DMS153 treated with DMSO at 0.1 percent for 48 hours (cell line): ENCODE measurements at regions not wholly inside any gene's neighbourhood (a gene's known extent, or its start where the extent isn't known, plus 50 kb on each side); places are given as distances from the start of the nearest gene placed in this dataset.

ENCODE experiments used
- DNase-seq: peaks from one replicate; lab custom pipeline; 2025; ENCODE audit not compliant: unreplicated experiment; lab: John Stamatoyannopoulos, UW

- no peak for DNase-seq
These were observed 111.7 kb upstream of the RAB27B start for GRCh38 chr18:54716586-54716985.

- DNase-seq: no peak
These were observed 110.4 kb upstream of the RAB27B start for GRCh38 chr18:54717673-54718407.

- DNase-seq: no peak
These were observed 109.9 kb upstream of the RAB27B start for GRCh38 chr18:54718408-54718773.

- DNase-seq: no peak
These were observed 107.7 kb upstream of the RAB27B start for GRCh38 chr18:54720620-54721019.

- no peak for DNase-seq
These were observed 102.1 kb upstream of the RAB27B start for GRCh38 chr18:54726143-54726542.

DNA sequence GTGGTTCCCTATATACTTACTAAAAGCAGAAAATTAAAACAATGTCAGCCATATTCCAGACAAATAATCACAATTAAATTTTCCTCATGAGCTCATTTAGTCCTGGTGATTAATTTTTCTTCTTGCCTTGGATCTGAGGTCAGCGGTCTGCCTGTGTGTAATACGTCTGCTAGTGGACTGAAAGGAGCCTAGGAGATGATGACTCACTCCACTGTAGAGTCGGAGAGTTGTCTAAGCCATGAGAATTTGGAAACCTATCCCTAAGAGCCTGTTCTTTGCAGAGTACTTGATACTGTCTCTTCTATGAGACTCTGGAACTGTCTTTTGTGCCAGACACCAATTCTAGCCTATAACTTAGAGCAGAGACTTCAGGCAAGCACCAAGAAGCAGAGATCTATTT is 94.2 kb upstream of the RAB27B start:
- no peak for DNase-seq

- no peak for DNase-seq
These were observed 91.3 kb upstream of the RAB27B start for GRCh38 chr18:54736981-54737380.

- no peak for DNase-seq
These were observed 90.3 kb upstream of the RAB27B start for GRCh38 chr18:54737986-54738385.

GRCh38 chr18:54739476-54739875 is 88.8 kb upstream of the RAB27B start:
- DNase-seq: no peak

GRCh38 chr18:54740136-54740846 is 88.0 kb upstream of the RAB27B start:
- no peak for DNase-seq

DNA sequence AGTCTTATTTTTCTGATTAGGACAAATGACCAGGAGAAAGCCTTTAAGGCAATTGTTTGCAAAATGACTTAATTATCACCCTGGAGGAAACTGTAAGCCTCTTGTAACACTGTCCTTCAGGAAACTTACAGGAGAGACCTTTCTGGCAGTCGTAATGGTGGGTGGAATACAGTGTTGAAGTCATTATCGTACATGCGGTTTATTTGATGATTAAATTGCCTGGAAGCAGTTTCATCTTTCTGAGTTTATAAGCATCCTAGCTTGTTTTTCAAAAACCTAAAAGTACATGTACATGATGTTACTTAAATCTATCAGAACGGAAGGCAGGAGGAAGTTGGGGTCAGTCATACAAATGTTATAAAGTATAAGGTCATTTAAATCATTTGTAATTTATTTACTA is 86.2 kb upstream of the RAB27B start:
- no peak for DNase-seq

- no peak for DNase-seq
These were observed 85.3 kb upstream of the RAB27B start for GRCh38 chr18:54742659-54743604.

GRCh38 chr18:54743605-54743995 is 84.7 kb upstream of the RAB27B start:
- no peak for DNase-seq

DNA sequence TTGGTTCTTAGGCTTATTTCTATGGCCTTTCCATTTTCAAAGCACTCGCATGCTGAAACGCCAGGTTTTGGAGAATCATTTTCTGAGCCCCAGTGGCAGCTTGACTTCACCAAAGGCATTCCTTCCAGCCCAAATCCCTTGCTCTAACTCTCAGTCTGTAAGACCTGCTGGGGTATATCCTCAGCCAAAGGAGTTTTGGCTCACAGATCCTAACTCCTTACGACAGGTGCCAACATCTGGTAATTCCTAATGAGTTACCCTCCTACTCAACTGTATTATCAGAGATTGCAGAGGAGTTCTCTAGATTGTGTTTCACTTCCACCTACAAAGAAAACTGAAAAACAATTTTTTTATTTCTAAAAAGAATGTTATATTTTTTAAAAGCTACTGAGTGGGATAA is 79.0 kb upstream of the RAB27B start:
- DNase-seq: no peak

- DNase-seq: no peak
These were observed 77.9 kb upstream of the RAB27B start for GRCh38 chr18:54750350-54750749.

GRCh38 chr18:54752185-54752584 is 76.1 kb upstream of the RAB27B start:
- DNase-seq: no peak

DNA sequence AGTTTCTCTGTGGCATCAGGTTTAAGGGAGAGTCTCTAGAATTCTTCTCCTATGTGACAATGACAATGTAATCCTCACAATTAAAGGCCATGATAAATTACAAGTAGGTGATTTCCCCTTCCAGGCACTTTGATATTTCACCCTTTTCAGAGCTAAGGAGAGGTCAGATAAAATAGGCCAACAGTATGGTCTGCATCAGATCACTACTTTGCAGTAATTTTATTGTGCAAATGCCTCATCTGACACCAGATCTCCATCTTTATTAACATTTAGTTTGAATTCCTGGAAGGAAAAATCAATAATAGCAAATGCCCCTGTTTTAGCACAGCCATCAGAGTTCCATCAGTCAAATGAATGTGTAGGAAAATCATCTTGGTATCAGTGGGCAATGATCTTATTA is 72.8 kb upstream of the RAB27B start:
- DNase-seq: no peak

DNA sequence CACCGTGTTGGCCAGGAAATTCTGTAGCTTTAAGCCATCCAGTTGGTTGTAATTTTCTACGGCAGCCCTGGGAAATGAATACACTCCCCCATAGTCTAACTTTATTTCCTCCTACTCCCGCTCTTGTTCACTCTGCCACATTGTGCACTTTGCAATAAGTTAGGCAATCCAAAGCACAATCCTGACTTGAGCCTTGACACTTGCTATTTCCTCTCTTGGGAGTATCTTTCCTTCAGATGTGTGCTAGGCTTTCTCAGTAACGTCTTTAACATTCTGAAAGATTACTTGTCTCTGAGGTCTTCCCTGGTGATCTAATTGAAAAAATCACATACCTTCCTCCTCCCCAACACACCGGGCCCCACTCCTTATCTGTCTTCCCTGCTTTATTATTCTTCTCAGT is 65.9 kb upstream of the RAB27B start:
- DNase-seq: no peak

DNA sequence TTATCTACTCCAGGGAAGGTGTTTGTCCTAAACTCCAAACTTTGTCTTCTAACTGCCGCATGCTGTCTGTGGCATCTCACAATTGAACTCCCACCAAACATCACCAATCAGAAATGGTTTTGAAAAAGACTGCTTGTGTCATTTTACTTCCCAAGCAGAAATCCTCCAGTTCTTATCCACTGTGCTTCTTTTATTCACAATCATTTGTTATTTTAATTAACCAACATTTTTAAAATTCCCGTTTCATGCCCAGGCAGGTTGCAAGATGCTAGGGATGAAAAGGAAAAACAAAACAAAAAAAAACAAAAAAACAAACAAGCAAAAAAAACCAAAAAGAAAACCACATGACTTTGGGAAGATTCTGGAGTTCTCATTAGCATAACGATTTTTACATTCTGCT is 63.5 kb upstream of the RAB27B start:
- no peak for DNase-seq

GRCh38 chr18:54765636-54766375 is 62.5 kb upstream of the RAB27B start:
- DNase-seq: no peak

DNA sequence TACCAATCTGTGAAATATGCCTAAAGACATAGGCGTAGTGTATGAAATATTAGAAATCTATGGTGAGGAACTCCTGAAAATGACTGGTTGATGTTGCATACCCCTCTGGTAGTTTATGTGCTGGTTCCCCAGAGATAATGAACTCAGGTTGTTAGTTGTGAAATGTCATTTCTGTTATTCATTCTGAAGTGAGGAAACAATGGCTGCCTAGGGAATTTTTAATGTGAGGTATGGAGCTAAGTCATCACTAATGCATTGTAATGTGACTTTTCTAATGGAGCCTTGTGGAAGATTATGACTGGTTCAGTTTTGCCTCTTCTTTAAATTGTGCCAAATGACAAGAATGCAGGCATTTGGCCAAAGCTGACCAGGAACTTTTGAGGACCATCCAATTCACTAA is 61.6 kb upstream of the RAB27B start:
- no peak for DNase-seq
